Kidney (tissue), 13 donors: ENCODE measurements at regions not wholly inside any gene's neighbourhood (a gene's known extent, or its start where the extent isn't known, plus 50 kb on each side); places are given as distances from the start of the nearest gene placed in this dataset.
"Not testable (repeated sequence)": the region's sequence is repeated elsewhere in the genome, so short reads cannot be mapped to it uniquely, and the experiment has no call there.

Experiments used
- DNase-seq, 5 donors: peaks; one replicate each; pipeline ENCODE4 v3.0.0-alpha.2; 2013 to 2020
- FAIRE-seq: peaks from 2 replicates; lab custom pipeline; 2012; peaks lifted over from hg19 to GRCh38; lab: Jason Lieb, UNC
- H3K27ac ChIP-seq, 2 donors: one replicate each; pipeline ENCODE4 v1.7.0; 2013; ENCODE audit warnings: low read depth in 2 of 2, low read length in 2 of 2, inconsistent platforms in 1 of 2
- H3K27me3 ChIP-seq: one replicate; pipeline ENCODE4 v1.7.1; 2013; ENCODE audit warnings: low read length, inconsistent platforms; ENCODE audit not compliant: control insufficient read depth, insufficient read depth
- H3K36me3 ChIP-seq, 3 donors: one replicate each; pipeline versions ENCODE4 v1.7.0 to v1.7.1; 2013; ENCODE audit warnings: low read length in 3 of 3, control low read depth in 1 of 3, inconsistent platforms in 1 of 3; ENCODE audit not compliant: insufficient read depth in 3 of 3, control insufficient read depth in 2 of 3
- H3K4me1 ChIP-seq, 3 donors: one replicate each; pipeline versions ENCODE4 v1.7.0 to v1.7.1; 2013; ENCODE audit warnings: low read length in 3 of 3, inconsistent platforms in 1 of 3, low read depth in 1 of 3; ENCODE audit not compliant: control insufficient read depth in 2 of 3, insufficient read depth in 2 of 3
- H3K4me3 ChIP-seq, 3 donors: one replicate each; pipeline versions ENCODE4 v1.7.0 to v1.8.1; 2013; ENCODE audit warnings: low read length in 3 of 3, control low read depth in 1 of 3, inconsistent platforms in 1 of 3
- H3K9ac ChIP-seq, 3 donors: one replicate each; pipeline versions ENCODE4 v1.7.0 to v1.7.1; 2013; ENCODE audit warnings: low read length in 3 of 3, control low read depth in 1 of 3, inconsistent platforms in 1 of 3
- H3K9me3 ChIP-seq, 3 donors: one replicate each; pipeline versions ENCODE4 v1.7.0 to v1.7.1; 2013; ENCODE audit warnings: low read length in 3 of 3, control low read depth in 1 of 3, inconsistent platforms in 1 of 3; ENCODE audit not compliant: control insufficient read depth in 2 of 3, insufficient read depth in 1 of 3
- intact Hi-C: fragments of 100-400 bp; cut with DNase I; formaldehyde crosslinking; loops from one replicate; pipeline ENCODE4 v1.11.1; 2022
- TF ChIP-seq, protein P1 (sequence below): IDR thresholded peaks from 3 replicates; pipeline ENCODE4 v1.5.1; 2012; ENCODE audit warnings: mild to moderate bottlenecking, moderate library complexity, borderline replicate concordance; ENCODE audit not compliant: insufficient read depth; ENCODE audit errors: extremely low read depth
- donor health status: control.
- donor health status: control.
- donor health status: control.
- donor health status: control.
- donor health status: control.
- donor health status: DM: yes; HTN: yes; CAD: no.
- donor health status: Normal renal cell carcinoma (clear cell type).

DNA sequence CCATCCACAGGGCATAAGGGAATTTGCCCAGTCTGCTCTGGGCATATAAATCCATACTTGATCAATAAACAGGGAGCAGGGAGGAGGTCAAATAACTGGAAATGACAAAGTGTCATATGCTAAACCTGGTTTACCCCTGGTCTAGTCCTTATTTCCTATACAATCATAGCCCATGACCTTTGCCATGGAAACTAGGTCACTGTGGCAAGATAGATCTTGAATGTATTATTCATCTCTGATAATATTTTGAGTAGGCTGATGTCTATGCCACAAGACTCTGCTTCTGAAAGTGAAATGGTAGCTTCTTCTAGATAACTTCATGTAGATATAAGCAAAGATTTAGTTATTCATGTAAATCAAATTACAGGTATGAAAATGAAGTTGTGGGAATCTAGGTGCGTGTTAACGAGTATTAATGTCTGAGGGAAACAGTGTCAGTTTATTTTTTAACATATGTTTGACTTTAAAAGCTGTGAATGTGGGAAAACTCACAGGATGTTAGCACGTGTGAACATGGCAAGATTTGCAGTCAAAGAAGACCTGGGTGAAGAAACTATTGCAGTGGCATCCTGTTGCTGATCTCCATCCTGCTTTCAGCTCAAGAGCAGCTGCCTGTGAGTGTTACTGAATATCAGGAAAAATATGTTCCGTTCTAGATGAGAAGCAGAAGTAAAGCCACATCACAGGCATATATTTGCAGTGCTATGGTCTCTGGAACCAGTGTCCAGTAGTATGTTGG is 81.8 kb upstream of the NDP start:
- no peaks in the 10 kb centered on the region for H3K9me3 ChIP-seq
- no peaks in the 10 kb centered on the region for H3K27me3 ChIP-seq
- DNase-seq (no peak), FAIRE-seq (no peak)
- H3K4me3 ChIP-seq: no peak overlapping the region
- no peaks in the 10 kb centered on the region for H3K4me1 ChIP-seq
- TF ChIP-seq, protein P1, sequence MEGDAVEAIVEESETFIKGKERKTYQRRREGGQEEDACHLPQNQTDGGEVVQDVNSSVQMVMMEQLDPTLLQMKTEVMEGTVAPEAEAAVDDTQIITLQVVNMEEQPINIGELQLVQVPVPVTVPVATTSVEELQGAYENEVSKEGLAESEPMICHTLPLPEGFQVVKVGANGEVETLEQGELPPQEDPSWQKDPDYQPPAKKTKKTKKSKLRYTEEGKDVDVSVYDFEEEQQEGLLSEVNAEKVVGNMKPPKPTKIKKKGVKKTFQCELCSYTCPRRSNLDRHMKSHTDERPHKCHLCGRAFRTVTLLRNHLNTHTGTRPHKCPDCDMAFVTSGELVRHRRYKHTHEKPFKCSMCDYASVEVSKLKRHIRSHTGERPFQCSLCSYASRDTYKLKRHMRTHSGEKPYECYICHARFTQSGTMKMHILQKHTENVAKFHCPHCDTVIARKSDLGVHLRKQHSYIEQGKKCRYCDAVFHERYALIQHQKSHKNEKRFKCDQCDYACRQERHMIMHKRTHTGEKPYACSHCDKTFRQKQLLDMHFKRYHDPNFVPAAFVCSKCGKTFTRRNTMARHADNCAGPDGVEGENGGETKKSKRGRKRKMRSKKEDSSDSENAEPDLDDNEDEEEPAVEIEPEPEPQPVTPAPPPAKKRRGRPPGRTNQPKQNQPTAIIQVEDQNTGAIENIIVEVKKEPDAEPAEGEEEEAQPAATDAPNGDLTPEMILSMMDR: no peak
- no peaks in the 10 kb centered on the region for H3K36me3 ChIP-seq
- H3K9ac ChIP-seq: no peak overlapping the region
- intact Hi-C loops: no loop called here
- no peak overlapping the region for H3K27ac ChIP-seq

DNA sequence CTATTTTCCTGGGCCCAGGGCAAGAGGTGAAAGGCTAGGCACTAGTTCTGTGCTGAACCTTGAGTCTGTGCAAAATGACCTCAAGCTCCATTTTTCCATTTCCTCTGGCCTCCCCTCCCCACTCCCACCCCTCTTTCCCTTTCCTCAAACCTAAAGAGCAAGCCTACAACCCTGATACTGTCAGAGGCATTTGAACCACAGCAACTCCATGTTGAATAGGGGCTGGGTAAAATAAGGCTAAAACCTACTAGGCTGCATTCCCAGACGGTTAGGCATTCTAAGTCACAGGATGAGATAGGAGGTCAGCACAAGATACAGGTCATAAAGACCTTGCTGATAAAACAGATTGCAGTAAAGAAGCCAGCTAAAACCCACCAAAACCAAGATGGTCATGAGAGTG is 71.9 kb upstream of the NDP start:
- FAIRE-seq, H3K9ac ChIP-seq, H3K4me3 ChIP-seq, DNase-seq, H3K4me1 ChIP-seq, intact Hi-C loops, H3K27me3 ChIP-seq, H3K9me3 ChIP-seq, H3K27ac ChIP-seq, H3K36me3 ChIP-seq: not testable (repeated sequence)

DNA sequence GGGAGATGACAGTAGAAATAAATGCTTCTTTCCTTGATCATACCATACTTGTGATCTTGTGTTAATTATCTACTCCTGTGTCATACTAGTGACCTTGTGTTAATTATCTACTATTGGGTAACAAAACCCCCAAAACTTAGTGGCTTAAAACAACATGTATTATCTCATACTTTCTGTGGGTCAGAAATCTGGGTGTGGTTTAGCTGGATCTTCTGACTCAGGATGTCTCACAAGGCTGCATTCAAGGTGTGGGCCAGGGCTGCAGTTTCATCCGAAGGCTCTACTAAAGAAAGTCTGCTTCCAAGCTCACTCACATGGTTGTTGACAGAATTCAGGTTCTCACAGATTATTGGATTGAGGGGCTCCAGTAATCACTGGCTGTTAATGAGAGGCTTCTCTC is 70.3 kb upstream of the NDP start:
- no peaks in the 10 kb centered on the region for H3K36me3 ChIP-seq
- TF ChIP-seq, protein P1: no peak
- no peak overlapping the region for H3K9ac ChIP-seq
- no peak overlapping the region for H3K4me3 ChIP-seq
- no peak overlapping the region for H3K27ac ChIP-seq
- no peaks in the 10 kb centered on the region for H3K9me3 ChIP-seq
- FAIRE-seq (no peak), DNase-seq (no peak)
- H3K27me3 ChIP-seq: no peaks in the 10 kb centered on the region
- intact Hi-C loops: no loop called here
- H3K4me1 ChIP-seq: no peaks in the 10 kb centered on the region

DNA sequence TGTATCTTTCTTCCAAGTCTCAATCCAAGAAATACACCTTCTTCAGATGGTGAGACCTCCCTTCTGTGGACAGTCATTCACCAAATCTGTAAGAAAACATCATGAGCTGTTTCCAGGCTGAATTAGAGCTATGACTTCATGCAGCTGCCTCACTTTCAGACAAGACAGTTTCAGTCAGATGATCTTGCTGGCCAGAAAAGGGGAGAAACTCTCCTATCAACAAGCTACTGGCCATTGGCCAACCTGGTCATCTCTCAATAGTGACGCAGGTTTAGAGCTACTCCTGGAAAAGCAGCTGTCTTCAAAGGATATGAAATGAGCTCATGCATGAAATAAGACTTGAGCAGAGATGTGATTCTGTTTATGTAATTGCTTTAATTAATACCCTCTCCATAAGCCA is 69.6 kb upstream of the NDP start:
- H3K4me3 ChIP-seq: no peak overlapping the region
- no peak overlapping the region for H3K9ac ChIP-seq
- no peaks in the 10 kb centered on the region for H3K4me1 ChIP-seq
- FAIRE-seq (no peak), DNase-seq (no peak)
- intact Hi-C loops: no loop called here
- no peaks in the 10 kb centered on the region for H3K27me3 ChIP-seq
- H3K27ac ChIP-seq: no peak overlapping the region
- TF ChIP-seq, protein P1: no peak
- H3K9me3 ChIP-seq: no peaks in the 10 kb centered on the region
- H3K36me3 ChIP-seq: no peaks in the 10 kb centered on the region
